Chondrocyte (in vitro differentiated cells): ENCODE measurements at regions not wholly inside any gene's neighbourhood (a gene's known extent, or its start where the extent isn't known, plus 50 kb on each side); places are given as distances from the start of the nearest gene placed in this dataset.

ENCODE experiments used
- DNase-seq: peaks from one replicate; pipeline ENCODE4 v3.0.0; 2021; ENCODE audit warnings: mixed read lengths, low spot score
- H3K27ac Mint-ChIP-seq: one replicate; pipeline ENCODE4 v1.8.0; 2021; ENCODE audit warnings: mild to moderate bottlenecking, moderate library complexity, mixed read lengths; ENCODE audit not compliant: unreplicated experiment
- H3K27me3 Mint-ChIP-seq: 2 replicates; pipeline ENCODE4 v1.8.0; 2021; ENCODE audit warnings: low read depth, mixed read lengths
- H3K36me3 Mint-ChIP-seq: 2 replicates; pipeline ENCODE4 v1.8.0; 2021; ENCODE audit warnings: low read depth, mixed read lengths
- H3K4me1 Mint-ChIP-seq: 2 replicates; pipeline ENCODE4 v1.8.0; 2021; ENCODE audit warnings: low read depth, mild to moderate bottlenecking, mixed read lengths
- H3K4me3 Mint-ChIP-seq: one replicate; pipeline ENCODE4 v1.8.0; 2021; ENCODE audit warnings: mild to moderate bottlenecking, moderate library complexity, mixed read lengths; ENCODE audit not compliant: unreplicated experiment
- H3K9me3 Mint-ChIP-seq: 2 replicates; pipeline ENCODE4 v1.8.0; 2021; ENCODE audit warnings: low read depth, mixed read lengths
- TF ChIP-seq, protein P1 (sequence below): fragments of 200-600 bp; sonication (generic); IDR thresholded peaks from 2 replicates; pipeline ENCODE4 v1.5.0; 2021; ENCODE audit warnings: antibody characterized with exemption, mild to moderate bottlenecking, moderate library complexity

DNA sequence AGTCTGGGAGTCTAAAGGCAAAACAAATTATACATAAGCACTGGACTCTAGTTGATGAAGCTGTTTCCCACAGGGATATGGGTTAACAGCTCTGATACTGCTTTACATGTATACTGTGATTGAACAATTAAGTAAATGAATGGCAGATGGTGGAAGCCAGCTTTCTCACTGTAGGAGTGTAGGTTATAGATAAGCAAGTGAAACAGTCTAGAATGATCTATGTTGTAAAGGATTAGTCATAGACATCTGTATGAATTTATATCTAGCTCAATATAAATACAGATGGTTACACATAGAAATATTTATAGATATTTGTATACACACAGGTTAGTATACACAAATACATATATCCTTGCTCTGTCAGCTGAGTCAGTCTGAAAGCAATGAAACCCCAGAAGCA is 276.1 kb downstream of the PPARGC1A start:
- Mint-ChIP-seq H3K36me3 (no peaks in the 10 kb centered on the region), H3K27me3 (peaks cover 4% of the 10 kb centered on the region), H3K27ac (no peak overlapping the region), H3K9me3 (peaks cover 2% of the 10 kb centered on the region), H3K4me1 (no peaks in the 10 kb centered on the region), H3K4me3 (no peak overlapping the region)
- TF ChIP-seq, protein P1, sequence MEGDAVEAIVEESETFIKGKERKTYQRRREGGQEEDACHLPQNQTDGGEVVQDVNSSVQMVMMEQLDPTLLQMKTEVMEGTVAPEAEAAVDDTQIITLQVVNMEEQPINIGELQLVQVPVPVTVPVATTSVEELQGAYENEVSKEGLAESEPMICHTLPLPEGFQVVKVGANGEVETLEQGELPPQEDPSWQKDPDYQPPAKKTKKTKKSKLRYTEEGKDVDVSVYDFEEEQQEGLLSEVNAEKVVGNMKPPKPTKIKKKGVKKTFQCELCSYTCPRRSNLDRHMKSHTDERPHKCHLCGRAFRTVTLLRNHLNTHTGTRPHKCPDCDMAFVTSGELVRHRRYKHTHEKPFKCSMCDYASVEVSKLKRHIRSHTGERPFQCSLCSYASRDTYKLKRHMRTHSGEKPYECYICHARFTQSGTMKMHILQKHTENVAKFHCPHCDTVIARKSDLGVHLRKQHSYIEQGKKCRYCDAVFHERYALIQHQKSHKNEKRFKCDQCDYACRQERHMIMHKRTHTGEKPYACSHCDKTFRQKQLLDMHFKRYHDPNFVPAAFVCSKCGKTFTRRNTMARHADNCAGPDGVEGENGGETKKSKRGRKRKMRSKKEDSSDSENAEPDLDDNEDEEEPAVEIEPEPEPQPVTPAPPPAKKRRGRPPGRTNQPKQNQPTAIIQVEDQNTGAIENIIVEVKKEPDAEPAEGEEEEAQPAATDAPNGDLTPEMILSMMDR: no peak
- DNase-seq: no peak

GRCh38 chr4:23602720-23603119 is 287.1 kb downstream of the PPARGC1A start:
- TF ChIP-seq, protein P1: no peak
- no peak for DNase-seq
- Mint-ChIP-seq H3K27me3 (no peaks in the 10 kb centered on the region), H3K4me3 (no peak overlapping the region), H3K9me3 (no peaks in the 10 kb centered on the region), H3K36me3 (no peaks in the 10 kb centered on the region), H3K4me1 (no peaks in the 10 kb centered on the region), H3K27ac (no peak overlapping the region)

- H3K27me3 Mint-ChIP-seq: peaks cover 11% of the 10 kb centered on the region
- TF ChIP-seq, protein P1: no peak
- no peaks in the 10 kb centered on the region for H3K4me1 Mint-ChIP-seq
- H3K9me3 Mint-ChIP-seq: peaks cover 7% of the 10 kb centered on the region
- no peaks in the 10 kb centered on the region for H3K36me3 Mint-ChIP-seq
- no peak overlapping the region for H3K4me3 Mint-ChIP-seq
- no peak for DNase-seq
- H3K27ac Mint-ChIP-seq: no peak overlapping the region
Observed at GRCh38 chr4:23594125-23594524, 295.7 kb downstream of the PPARGC1A start.

GRCh38 chr4:23590431-23590830 is 299.4 kb downstream of the PPARGC1A start:
- Mint-ChIP-seq H3K4me1 (no peaks in the 10 kb centered on the region), H3K9me3 (peaks cover 7% of the 10 kb centered on the region), H3K27ac (no peak overlapping the region), H3K36me3 (no peaks in the 10 kb centered on the region), H3K27me3 (peaks cover 7% of the 10 kb centered on the region), H3K4me3 (no peak overlapping the region)
- DNase-seq: no peak
- TF ChIP-seq, protein P1: no peak

- no peaks in the 10 kb centered on the region for H3K9me3 Mint-ChIP-seq
- H3K4me3 Mint-ChIP-seq: no peak overlapping the region
- no peaks in the 10 kb centered on the region for H3K4me1 Mint-ChIP-seq
- no peaks in the 10 kb centered on the region for H3K36me3 Mint-ChIP-seq
- DNase-seq: no peak
- TF ChIP-seq, protein P1: no peak
- no peak overlapping the region for H3K27ac Mint-ChIP-seq
- H3K27me3 Mint-ChIP-seq: peaks cover 6% of the 10 kb centered on the region
Observed at GRCh38 chr4:23584024-23584423, 305.8 kb downstream of the PPARGC1A start.
